ENCODE measurements at regions not wholly inside any gene's neighbourhood (a gene's known extent, or its start where the extent isn't known, plus 50 kb on each side); places are given as distances from the start of the nearest gene placed in this dataset.
"Not testable (repeated sequence)": the region's sequence is repeated elsewhere in the genome, so short reads cannot be mapped to it uniquely, and the experiment has no call there.

- no peak for DNase-seq
Measured at GRCh38 chr4:132386130-132386529, 763.0 kb upstream of the PCDH10 start.

- DNase-seq = no peak
Measured at GRCh38 chr4:132387060-132387459, 762.0 kb upstream of the PCDH10 start.

GRCh38 chr4:132395561-132395960 lies 753.5 kb upstream of the PCDH10 start:
- DNase-seq = no peak

- no peak for DNase-seq
Measured at GRCh38 chr4:132396636-132397035, 752.5 kb upstream of the PCDH10 start.

- DNase-seq = no peak
Measured at GRCh38 chr4:132417220-132417619, 731.9 kb upstream of the PCDH10 start.

GRCh38 chr4:132427125-132427524 lies 722.0 kb upstream of the PCDH10 start:
- no peak for DNase-seq

- no peak for DNase-seq
Measured at GRCh38 chr4:132437117-132437516, 712.0 kb upstream of the PCDH10 start.

- DNase-seq = no peak
Measured at GRCh38 chr4:132445386-132445785, 703.7 kb upstream of the PCDH10 start.

GRCh38 chr4:132457987-132458386 lies 691.1 kb upstream of the PCDH10 start:
- not testable (repeated sequence) for DNase-seq

- DNase-seq = no peak
Measured at GRCh38 chr4:132479543-132479942, 669.6 kb upstream of the PCDH10 start.

GRCh38 chr4:132488555-132488954 lies 660.5 kb upstream of the PCDH10 start:
- DNase-seq = no peak

- DNase-seq = no peak
Measured at GRCh38 chr4:132493476-132493875, 655.6 kb upstream of the PCDH10 start.

GRCh38 chr4:132495267-132495812 lies 653.8 kb upstream of the PCDH10 start:
- DNase-seq = not testable (repeated sequence)

- DNase-seq = no peak
Measured at GRCh38 chr4:132498215-132498614, 650.9 kb upstream of the PCDH10 start.

- DNase-seq = no peak
Measured at GRCh38 chr4:132502096-132502552, 647.0 kb upstream of the PCDH10 start.

- DNase-seq = no peak
Measured at GRCh38 chr4:132504438-132504837, 644.7 kb upstream of the PCDH10 start.

GRCh38 chr4:132506568-132506967 lies 642.5 kb upstream of the PCDH10 start:
- DNase-seq = no peak

GRCh38 chr4:132513491-132513890 lies 635.6 kb upstream of the PCDH10 start:
- DNase-seq = no peak

GRCh38 chr4:132526652-132527051 lies 622.4 kb upstream of the PCDH10 start:
- DNase-seq = no peak

GRCh38 chr4:132527817-132528216 lies 621.3 kb upstream of the PCDH10 start:
- no peak for DNase-seq

- DNase-seq = no peak
Measured at GRCh38 chr4:132530861-132531260, 618.2 kb upstream of the PCDH10 start.

GRCh38 chr4:132540268-132540667 lies 608.8 kb upstream of the PCDH10 start:
- DNase-seq = no peak

- no peak for DNase-seq
Measured at GRCh38 chr4:132540797-132541196, 608.3 kb upstream of the PCDH10 start.

GRCh38 chr4:132542228-132542627 lies 606.9 kb upstream of the PCDH10 start:
- no peak for DNase-seq

GRCh38 chr4:132548463-132548862 lies 600.6 kb upstream of the PCDH10 start:
- no peak for DNase-seq

GRCh38 chr4:132556316-132556715 lies 592.8 kb upstream of the PCDH10 start:
- DNase-seq = no peak
